Neural cell (in vitro differentiated cells): ENCODE measurements at regions not wholly inside any gene's neighbourhood (a gene's known extent, or its start where the extent isn't known, plus 50 kb on each side); places are given as distances from the start of the nearest gene placed in this dataset.

Source experiments
- H2AFZ ChIP-seq: fragments of 200-600, 300-800 bp; sonication (generic), shearing (Covaris generic); 2 replicates; pipeline ENCODE4 v1.6.0; 2014; ENCODE audit warnings: low read depth, mild to moderate bottlenecking, antibody characterized with exemption, low read length, moderate library complexity
- H3F3A ChIP-seq: fragments of 200-600 bp; shearing (Covaris generic); 2 replicates; pipeline ENCODE4 v1.6.1; 2016; ENCODE audit warnings: mild to moderate bottlenecking, moderate library complexity, mixed read lengths, antibody characterized with exemption, low read length; ENCODE audit not compliant: insufficient read depth, poor library complexity, severe bottlenecking
- H3K27ac ChIP-seq: fragments of 200-600, 300-800 bp; sonication (generic), shearing (Covaris generic); 2 replicates; pipeline ENCODE4 v1.5.1; 2014; ENCODE audit warnings: mild to moderate bottlenecking, low read length, moderate library complexity
- H3K27me3 ChIP-seq: fragments of 300-800, 200-600 bp; sonication (generic), shearing (Covaris generic); 2 replicates; pipeline ENCODE4 v1.6.0; 2014; ENCODE audit warnings: mild to moderate bottlenecking, low read depth, low read length, moderate library complexity; ENCODE audit not compliant: insufficient read depth
- H3K36me3 ChIP-seq: fragments of 300-800, 200-600 bp; sonication (generic), shearing (Covaris generic); 2 replicates; pipeline ENCODE4 v1.5.1; 2014; ENCODE audit warnings: mild to moderate bottlenecking, antibody characterized with exemption, low read length, moderate library complexity; ENCODE audit not compliant: insufficient read depth
- H3K4me2 ChIP-seq: fragments of 300-800, 200-600 bp; sonication (generic), shearing (Covaris generic); 2 replicates; pipeline ENCODE4 v1.6.0; 2014; ENCODE audit warnings: mild to moderate bottlenecking, low read length
- H3K4me3 ChIP-seq: fragments of 300-800, 200-600 bp; sonication (generic), shearing (Covaris generic); 2 replicates; pipeline ENCODE4 v1.5.1; 2014; ENCODE audit warnings: mild to moderate bottlenecking, low read length, moderate library complexity
- H3K79me2 ChIP-seq: fragments of 200-600 bp; shearing (Covaris generic); replicated peaks from 2 replicates; pipeline ENCODE4 v1.6.0; 2014; ENCODE audit warnings: mild to moderate bottlenecking, low read length, moderate library complexity; ENCODE audit not compliant: insufficient read depth
- H3K9ac ChIP-seq: fragments of 300-800, 200-600 bp; sonication (generic), shearing (Covaris generic); 2 replicates; pipeline ENCODE4 v1.6.1; 2016; ENCODE audit warnings: mild to moderate bottlenecking, low read length, mixed read lengths
- H3K9me2 ChIP-seq: fragments of 200-600 bp; shearing (Covaris generic); 2 replicates; pipeline ENCODE4 v1.6.1; 2016; ENCODE audit warnings: mild to moderate bottlenecking, low read length, mixed read lengths; ENCODE audit not compliant: insufficient read depth
- H3K9me3 ChIP-seq: fragments of 200-600, 300-800 bp; sonication (generic), shearing (Covaris generic); 2 replicates; pipeline ENCODE4 v1.6.1; 2016; ENCODE audit warnings: mild to moderate bottlenecking, mixed run types, low read length, moderate library complexity, mixed read lengths
- H4K20me1 ChIP-seq: fragments of 200-600 bp; shearing (Covaris generic); 2 replicates; pipeline ENCODE4 v1.6.1; 2016; ENCODE audit warnings: mild to moderate bottlenecking, mixed run types; ENCODE audit not compliant: insufficient read depth
- EP300 ChIP-seq: fragments of 450-650 bp; conservative IDR thresholded peaks from 2 replicates; pipeline ENCODE4 v1.6.1; 2014; ENCODE audit warnings: antibody characterized with exemption, mild to moderate bottlenecking, moderate library complexity; ENCODE audit not compliant: poor library complexity, severe bottlenecking
- EZH2 ChIP-seq: fragments of 200-600, 300-800 bp; shearing (Covaris generic), sonication (generic); IDR thresholded peaks from 2 replicates; pipeline ENCODE4 v1.6.1; 2014; ENCODE audit warnings: antibody characterized with exemption, low read length, borderline replicate concordance, mild to moderate bottlenecking; ENCODE audit not compliant: insufficient read depth, poor library complexity, severe bottlenecking
- MXI1 ChIP-seq: fragments of 450-650 bp; conservative IDR thresholded peaks from 2 replicates; pipeline ENCODE4 v1.6.1; 2014; ENCODE audit warnings: antibody characterized with exemption, mild to moderate bottlenecking; ENCODE audit not compliant: poor library complexity, severe bottlenecking
- POLR2AphosphoS5 ChIP-seq: IDR thresholded peaks from 2 replicates; pipeline ENCODE4 v1.6.1; 2012
- RAD21 ChIP-seq: fragments of 450-650 bp; conservative IDR thresholded peaks from 2 replicates; pipeline ENCODE4 v1.6.1; 2014; ENCODE audit warnings: antibody characterized with exemption, mild to moderate bottlenecking, moderate library complexity
- SMC3 ChIP-seq: fragments of 450-650 bp; conservative IDR thresholded peaks from 2 replicates; pipeline ENCODE4 v1.6.1; 2014; ENCODE audit warnings: antibody characterized with exemption, mild to moderate bottlenecking, moderate library complexity; ENCODE audit not compliant: poor library complexity
- TAF1 ChIP-seq: IDR thresholded peaks from 2 replicates; pipeline ENCODE4 v1.6.1; 2012; ENCODE audit warnings: low read depth
- TF ChIP-seq, protein P1 (sequence below): IDR thresholded peaks from 2 replicates; pipeline ENCODE4 v1.6.1; 2012; ENCODE audit warnings: borderline replicate concordance
- TF ChIP-seq, protein P2 (sequence below): fragments of 450-650 bp; IDR thresholded peaks from 2 replicates; pipeline ENCODE4 v1.5.1; 2014; ENCODE audit warnings: antibody characterized with exemption, mild to moderate bottlenecking, moderate library complexity; ENCODE audit not compliant: poor library complexity, severe bottlenecking

DNA sequence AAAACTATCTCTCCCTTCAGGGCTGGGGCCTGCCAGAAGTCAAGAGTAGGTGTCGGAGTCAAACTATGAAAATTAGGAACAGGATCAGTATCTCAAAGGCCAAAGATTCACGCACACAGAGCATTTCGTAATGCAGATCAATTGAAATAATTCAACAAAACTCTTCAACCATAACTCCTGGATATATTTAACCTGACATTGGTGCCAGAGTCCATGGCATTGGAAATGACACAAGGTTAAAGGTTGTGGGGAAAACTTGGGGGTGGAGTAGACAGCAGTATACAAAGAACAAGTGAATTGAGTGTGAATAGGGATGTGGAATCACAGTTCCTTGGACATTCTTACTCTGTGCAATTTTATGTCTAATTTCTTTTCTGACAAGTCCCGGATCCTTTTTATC, 788.0 kb upstream of the GYPC start:
- no peak overlapping the region for H3K4me3 ChIP-seq
- H4K20me1 ChIP-seq = no peaks in the 10 kb centered on the region
- H3K4me2 ChIP-seq = no peak overlapping the region
- peaks cover 6% of the 10 kb centered on the region for H3K9me3 ChIP-seq
- no peak overlapping the region for H2AFZ ChIP-seq
- H3K27ac ChIP-seq = no peak overlapping the region
- no peaks in the 10 kb centered on the region for H3K27me3 ChIP-seq
- no peaks in the 10 kb centered on the region for H3K9me2 ChIP-seq
- no peaks in the 10 kb centered on the region for H3F3A ChIP-seq
- no peak overlapping the region for H3K9ac ChIP-seq
- TF ChIP-seq SMC3 = no peak
- TF ChIP-seq EZH2 = no peak
- TF ChIP-seq POLR2AphosphoS5 = no peak
- no peak for TF ChIP-seq EP300
- no peak for TF ChIP-seq TAF1
- TF ChIP-seq, protein P1, sequence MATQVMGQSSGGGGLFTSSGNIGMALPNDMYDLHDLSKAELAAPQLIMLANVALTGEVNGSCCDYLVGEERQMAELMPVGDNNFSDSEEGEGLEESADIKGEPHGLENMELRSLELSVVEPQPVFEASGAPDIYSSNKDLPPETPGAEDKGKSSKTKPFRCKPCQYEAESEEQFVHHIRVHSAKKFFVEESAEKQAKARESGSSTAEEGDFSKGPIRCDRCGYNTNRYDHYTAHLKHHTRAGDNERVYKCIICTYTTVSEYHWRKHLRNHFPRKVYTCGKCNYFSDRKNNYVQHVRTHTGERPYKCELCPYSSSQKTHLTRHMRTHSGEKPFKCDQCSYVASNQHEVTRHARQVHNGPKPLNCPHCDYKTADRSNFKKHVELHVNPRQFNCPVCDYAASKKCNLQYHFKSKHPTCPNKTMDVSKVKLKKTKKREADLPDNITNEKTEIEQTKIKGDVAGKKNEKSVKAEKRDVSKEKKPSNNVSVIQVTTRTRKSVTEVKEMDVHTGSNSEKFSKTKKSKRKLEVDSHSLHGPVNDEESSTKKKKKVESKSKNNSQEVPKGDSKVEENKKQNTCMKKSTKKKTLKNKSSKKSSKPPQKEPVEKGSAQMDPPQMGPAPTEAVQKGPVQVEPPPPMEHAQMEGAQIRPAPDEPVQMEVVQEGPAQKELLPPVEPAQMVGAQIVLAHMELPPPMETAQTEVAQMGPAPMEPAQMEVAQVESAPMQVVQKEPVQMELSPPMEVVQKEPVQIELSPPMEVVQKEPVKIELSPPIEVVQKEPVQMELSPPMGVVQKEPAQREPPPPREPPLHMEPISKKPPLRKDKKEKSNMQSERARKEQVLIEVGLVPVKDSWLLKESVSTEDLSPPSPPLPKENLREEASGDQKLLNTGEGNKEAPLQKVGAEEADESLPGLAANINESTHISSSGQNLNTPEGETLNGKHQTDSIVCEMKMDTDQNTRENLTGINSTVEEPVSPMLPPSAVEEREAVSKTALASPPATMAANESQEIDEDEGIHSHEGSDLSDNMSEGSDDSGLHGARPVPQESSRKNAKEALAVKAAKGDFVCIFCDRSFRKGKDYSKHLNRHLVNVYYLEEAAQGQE = no peak
- TF ChIP-seq RAD21 = no peak
- TF ChIP-seq, protein P2, sequence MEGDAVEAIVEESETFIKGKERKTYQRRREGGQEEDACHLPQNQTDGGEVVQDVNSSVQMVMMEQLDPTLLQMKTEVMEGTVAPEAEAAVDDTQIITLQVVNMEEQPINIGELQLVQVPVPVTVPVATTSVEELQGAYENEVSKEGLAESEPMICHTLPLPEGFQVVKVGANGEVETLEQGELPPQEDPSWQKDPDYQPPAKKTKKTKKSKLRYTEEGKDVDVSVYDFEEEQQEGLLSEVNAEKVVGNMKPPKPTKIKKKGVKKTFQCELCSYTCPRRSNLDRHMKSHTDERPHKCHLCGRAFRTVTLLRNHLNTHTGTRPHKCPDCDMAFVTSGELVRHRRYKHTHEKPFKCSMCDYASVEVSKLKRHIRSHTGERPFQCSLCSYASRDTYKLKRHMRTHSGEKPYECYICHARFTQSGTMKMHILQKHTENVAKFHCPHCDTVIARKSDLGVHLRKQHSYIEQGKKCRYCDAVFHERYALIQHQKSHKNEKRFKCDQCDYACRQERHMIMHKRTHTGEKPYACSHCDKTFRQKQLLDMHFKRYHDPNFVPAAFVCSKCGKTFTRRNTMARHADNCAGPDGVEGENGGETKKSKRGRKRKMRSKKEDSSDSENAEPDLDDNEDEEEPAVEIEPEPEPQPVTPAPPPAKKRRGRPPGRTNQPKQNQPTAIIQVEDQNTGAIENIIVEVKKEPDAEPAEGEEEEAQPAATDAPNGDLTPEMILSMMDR = no peak
- no peak for TF ChIP-seq MXI1
- H3K79me2 ChIP-seq = no peaks in the 10 kb centered on the region
- no peaks in the 10 kb centered on the region for H3K36me3 ChIP-seq

DNA sequence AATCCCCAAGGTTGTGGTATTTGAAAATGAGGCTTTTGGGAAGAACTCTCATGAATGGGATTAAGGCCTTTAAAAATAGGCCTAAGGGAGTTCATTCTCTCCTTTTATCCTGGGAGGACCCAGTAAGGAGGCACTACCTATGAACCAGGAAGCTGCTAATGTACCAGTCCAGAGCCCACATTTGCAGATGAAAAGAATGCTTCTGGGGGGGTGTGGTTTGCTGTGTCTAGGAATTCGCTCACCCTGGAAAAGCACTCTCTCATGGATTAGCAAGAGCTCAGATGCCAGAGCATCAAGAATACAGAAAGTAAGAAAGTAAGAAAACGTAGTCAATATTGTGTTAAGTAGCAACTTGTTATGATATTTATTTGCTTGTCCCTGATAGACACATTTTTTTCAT, 785.7 kb upstream of the GYPC start:
- H3K36me3 ChIP-seq = no peaks in the 10 kb centered on the region
- no peaks in the 10 kb centered on the region for H3K79me2 ChIP-seq
- no peak overlapping the region for H3K27ac ChIP-seq
- peaks cover 6% of the 10 kb centered on the region for H3K9me3 ChIP-seq
- TF ChIP-seq, protein P2 = no peak
- TF ChIP-seq EP300 (no peak), RAD21 (no peak), EZH2 (no peak), TAF1 (no peak), SMC3 (no peak), POLR2AphosphoS5 (no peak), MXI1 (no peak)
- TF ChIP-seq, protein P1 = no peak
- H2AFZ ChIP-seq = no peak overlapping the region
- no peak overlapping the region for H3K9ac ChIP-seq
- H3K4me3 ChIP-seq = no peak overlapping the region
- no peaks in the 10 kb centered on the region for H3F3A ChIP-seq
- no peaks in the 10 kb centered on the region for H4K20me1 ChIP-seq
- no peak overlapping the region for H3K4me2 ChIP-seq
- no peaks in the 10 kb centered on the region for H3K9me2 ChIP-seq
- H3K27me3 ChIP-seq = no peaks in the 10 kb centered on the region
